DND-41 (cell line): ENCODE measurements at regions not wholly inside any gene's neighbourhood (a gene's known extent, or its start where the extent isn't known, plus 50 kb on each side); places are given as distances from the start of the nearest gene placed in this dataset.
"Not testable (repeated sequence)": the region's sequence is repeated elsewhere in the genome, so short reads cannot be mapped to it uniquely, and the experiment has no call there.

Source experiments
- EZH2 ChIP-seq: IDR thresholded peaks from 3 replicates; pipeline ENCODE4 v1.6.1; 2012; ENCODE audit warnings: borderline replicate concordance, low read depth, mild to moderate bottlenecking, moderate library complexity, low read length, inconsistent platforms; ENCODE audit not compliant: severe bottlenecking
- TF ChIP-seq, protein P1 (sequence below): IDR thresholded peaks from 2 replicates; pipeline ENCODE4 v1.5.1; 2012; ENCODE audit warnings: borderline replicate concordance, low read length, moderate library complexity, mild to moderate bottlenecking; ENCODE audit not compliant: poor library complexity, severe bottlenecking; ENCODE audit errors: extremely low read depth

DNA sequence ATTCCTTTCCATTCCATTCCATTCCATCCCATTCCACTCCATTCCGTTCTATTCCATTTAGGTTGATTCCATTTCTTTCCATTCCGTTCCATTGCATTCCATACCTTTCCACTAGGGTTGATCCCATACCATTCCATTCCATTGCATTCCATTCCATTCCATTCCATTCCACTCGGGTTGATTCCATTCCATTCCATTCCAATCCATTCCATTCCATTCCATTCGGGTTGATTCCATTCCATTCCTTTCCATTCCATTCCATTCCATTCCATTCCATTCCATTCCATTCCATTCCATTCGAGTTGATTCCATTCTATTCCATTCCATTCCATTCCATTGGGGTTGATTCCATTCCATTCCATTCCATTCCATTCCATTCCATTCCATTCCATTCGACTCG lies 161.1 kb downstream of the CWH43 start:
- TF ChIP-seq, protein P1, sequence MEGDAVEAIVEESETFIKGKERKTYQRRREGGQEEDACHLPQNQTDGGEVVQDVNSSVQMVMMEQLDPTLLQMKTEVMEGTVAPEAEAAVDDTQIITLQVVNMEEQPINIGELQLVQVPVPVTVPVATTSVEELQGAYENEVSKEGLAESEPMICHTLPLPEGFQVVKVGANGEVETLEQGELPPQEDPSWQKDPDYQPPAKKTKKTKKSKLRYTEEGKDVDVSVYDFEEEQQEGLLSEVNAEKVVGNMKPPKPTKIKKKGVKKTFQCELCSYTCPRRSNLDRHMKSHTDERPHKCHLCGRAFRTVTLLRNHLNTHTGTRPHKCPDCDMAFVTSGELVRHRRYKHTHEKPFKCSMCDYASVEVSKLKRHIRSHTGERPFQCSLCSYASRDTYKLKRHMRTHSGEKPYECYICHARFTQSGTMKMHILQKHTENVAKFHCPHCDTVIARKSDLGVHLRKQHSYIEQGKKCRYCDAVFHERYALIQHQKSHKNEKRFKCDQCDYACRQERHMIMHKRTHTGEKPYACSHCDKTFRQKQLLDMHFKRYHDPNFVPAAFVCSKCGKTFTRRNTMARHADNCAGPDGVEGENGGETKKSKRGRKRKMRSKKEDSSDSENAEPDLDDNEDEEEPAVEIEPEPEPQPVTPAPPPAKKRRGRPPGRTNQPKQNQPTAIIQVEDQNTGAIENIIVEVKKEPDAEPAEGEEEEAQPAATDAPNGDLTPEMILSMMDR = not testable (repeated sequence)
- not testable (repeated sequence) for TF ChIP-seq EZH2
